SK-N-SH treated with all-trans-retinoic acid at 6 μM for 48 hours (cell line): ENCODE measurements at regions not wholly inside any gene's neighbourhood (a gene's known extent, or its start where the extent isn't known, plus 50 kb on each side); places are given as distances from the start of the nearest gene placed in this dataset.

Source experiments
- ARNTL ChIP-seq: fragments of 450-650 bp; formaldehyde crosslinking; IDR thresholded peaks from 2 replicates; pipeline ENCODE4 v1.5.0; 2020; ENCODE audit warnings: low read depth, mild to moderate bottlenecking, moderate library complexity, borderline replicate concordance
- GLIS3 ChIP-seq: fragments of 250-450 bp; sonication (Bioruptor Pico); IDR thresholded peaks from 2 replicates; pipeline ENCODE4 v1.5.0; 2020; ENCODE audit warnings: mild to moderate bottlenecking, moderate library complexity
- ISL1 ChIP-seq: fragments of 250-450 bp; sonication (Bioruptor Pico); IDR thresholded peaks from 2 replicates; pipeline ENCODE4 v2.1.2; 2022; ENCODE audit warnings: mild to moderate bottlenecking, moderate library complexity
- RARB ChIP-seq: fragments of 250-450 bp; sonication (Bioruptor Pico); IDR thresholded peaks from 2 replicates; pipeline ENCODE4 v1.8.0; 2021; ENCODE audit warnings: mild to moderate bottlenecking, moderate library complexity
- SNAI2 ChIP-seq: fragments of 250-450 bp; sonication (Bioruptor Pico); IDR thresholded peaks from 2 replicates; pipeline ENCODE4 v1.5.0; 2020; ENCODE audit warnings: mild to moderate bottlenecking, moderate library complexity
- ZC3H10 ChIP-seq: fragments of 250-450 bp; sonication (Bioruptor Pico); IDR thresholded peaks from 2 replicates; pipeline ENCODE4 v1.5.1; 2021; ENCODE audit warnings: mild to moderate bottlenecking, moderate library complexity
- ZNF565 ChIP-seq: fragments of 450-650 bp; formaldehyde crosslinking; conservative IDR thresholded peaks from 2 replicates; pipeline ENCODE4 v1.5.0; 2020; ENCODE audit warnings: low read depth, mild to moderate bottlenecking, moderate library complexity
- ZNF70 ChIP-seq: fragments of 450-650 bp; formaldehyde crosslinking; IDR thresholded peaks from 2 replicates; pipeline ENCODE4 v1.5.0; 2020; ENCODE audit warnings: mild to moderate bottlenecking, moderate library complexity
- TF ChIP-seq, protein P1 (sequence below): fragments of 250-450 bp; sonication (Bioruptor Pico); IDR thresholded peaks from 2 replicates; pipeline ENCODE4 v1.8.0; 2020; ENCODE audit warnings: mild to moderate bottlenecking, moderate library complexity, borderline replicate concordance
- TF ChIP-seq, protein P2 (sequence below): fragments of 250-450 bp; sonication (Bioruptor Pico); IDR thresholded peaks from 2 replicates; pipeline ENCODE4 v1.5.1; 2021; ENCODE audit warnings: mild to moderate bottlenecking, moderate library complexity
- TF ChIP-seq, protein P3 (sequence below): fragments of 250-450 bp; sonication (Bioruptor Pico); IDR thresholded peaks from 2 replicates; pipeline ENCODE4 v1.5.1; 2020; ENCODE audit warnings: low read depth, mild to moderate bottlenecking, moderate library complexity
- TF ChIP-seq, protein P4 (sequence below): fragments of 250-450 bp; sonication (Bioruptor Pico); IDR thresholded peaks from 2 replicates; pipeline ENCODE4 v1.5.0; 2020; ENCODE audit warnings: mild to moderate bottlenecking, moderate library complexity
- TF ChIP-seq, protein P5 (sequence below): fragments of 250-450 bp; sonication (Bioruptor Pico); IDR thresholded peaks from 2 replicates; pipeline ENCODE4 v1.8.0; 2021; ENCODE audit warnings: low read depth, mild to moderate bottlenecking, moderate library complexity, borderline replicate concordance

DNA sequence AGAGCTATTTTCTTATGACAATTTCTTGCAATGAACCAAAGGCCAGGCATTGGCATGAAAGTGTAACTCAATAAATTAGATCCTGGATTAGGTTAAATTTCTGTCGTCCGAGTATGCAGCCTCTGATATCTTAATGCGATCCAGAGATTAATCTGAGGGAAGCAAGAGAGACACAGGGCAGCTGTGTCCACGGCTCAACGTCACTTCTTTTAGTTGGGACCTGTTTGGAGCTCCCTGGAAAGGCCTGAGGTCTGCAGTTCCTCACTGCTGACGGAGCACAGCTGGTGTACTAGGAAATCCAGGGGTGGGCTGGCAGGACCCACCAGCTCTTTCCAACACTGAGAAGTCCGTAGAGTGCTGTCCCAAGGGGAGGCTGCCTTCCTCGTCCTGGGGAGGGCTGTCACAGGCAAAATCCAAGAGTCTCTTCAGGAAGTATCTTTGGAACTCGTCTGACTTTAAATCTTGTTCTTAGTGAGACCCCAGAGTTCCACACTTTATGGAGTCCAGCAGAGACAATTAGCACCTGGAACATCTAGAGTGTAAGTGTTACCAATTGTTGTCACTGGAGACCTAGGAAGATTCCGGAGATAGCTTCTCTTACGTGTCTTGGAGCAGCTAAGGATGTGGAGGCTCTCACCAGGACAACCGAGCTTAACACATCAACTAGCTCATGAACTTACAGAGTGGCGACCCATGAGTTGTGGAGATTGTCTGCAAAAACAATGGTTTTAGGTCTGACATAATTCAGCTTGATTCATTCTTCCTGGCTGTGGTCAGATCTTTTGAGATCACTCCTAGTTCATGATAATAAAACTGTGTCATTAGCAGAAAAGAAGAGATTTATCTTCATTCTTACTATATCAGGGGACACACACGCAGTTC lies 173.7 kb downstream of the ACKR3 start:
- no peak for TF ChIP-seq ZNF70 (CRISPR knock-in tag)
- TF ChIP-seq, protein P1, sequence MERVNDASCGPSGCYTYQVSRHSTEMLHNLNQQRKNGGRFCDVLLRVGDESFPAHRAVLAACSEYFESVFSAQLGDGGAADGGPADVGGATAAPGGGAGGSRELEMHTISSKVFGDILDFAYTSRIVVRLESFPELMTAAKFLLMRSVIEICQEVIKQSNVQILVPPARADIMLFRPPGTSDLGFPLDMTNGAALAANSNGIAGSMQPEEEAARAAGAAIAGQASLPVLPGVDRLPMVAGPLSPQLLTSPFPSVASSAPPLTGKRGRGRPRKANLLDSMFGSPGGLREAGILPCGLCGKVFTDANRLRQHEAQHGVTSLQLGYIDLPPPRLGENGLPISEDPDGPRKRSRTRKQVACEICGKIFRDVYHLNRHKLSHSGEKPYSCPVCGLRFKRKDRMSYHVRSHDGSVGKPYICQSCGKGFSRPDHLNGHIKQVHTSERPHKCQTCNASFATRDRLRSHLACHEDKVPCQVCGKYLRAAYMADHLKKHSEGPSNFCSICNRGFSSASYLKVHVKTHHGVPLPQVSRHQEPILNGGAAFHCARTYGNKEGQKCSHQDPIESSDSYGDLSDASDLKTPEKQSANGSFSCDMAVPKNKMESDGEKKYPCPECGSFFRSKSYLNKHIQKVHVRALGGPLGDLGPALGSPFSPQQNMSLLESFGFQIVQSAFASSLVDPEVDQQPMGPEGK (CRISPR knock-in tag), result no peak
- TF ChIP-seq, protein P2, sequence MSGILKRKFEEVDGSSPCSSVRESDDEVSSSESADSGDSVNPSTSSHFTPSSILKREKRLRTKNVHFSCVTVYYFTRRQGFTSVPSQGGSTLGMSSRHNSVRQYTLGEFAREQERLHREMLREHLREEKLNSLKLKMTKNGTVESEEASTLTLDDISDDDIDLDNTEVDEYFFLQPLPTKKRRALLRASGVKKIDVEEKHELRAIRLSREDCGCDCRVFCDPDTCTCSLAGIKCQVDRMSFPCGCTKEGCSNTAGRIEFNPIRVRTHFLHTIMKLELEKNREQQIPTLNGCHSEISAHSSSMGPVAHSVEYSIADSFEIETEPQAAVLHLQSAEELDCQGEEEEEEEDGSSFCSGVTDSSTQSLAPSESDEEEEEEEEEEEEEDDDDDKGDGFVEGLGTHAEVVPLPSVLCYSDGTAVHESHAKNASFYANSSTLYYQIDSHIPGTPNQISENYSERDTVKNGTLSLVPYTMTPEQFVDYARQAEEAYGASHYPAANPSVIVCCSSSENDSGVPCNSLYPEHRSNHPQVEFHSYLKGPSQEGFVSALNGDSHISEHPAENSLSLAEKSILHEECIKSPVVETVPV (CRISPR knock-in tag), result no peak
- TF ChIP-seq, protein P3, sequence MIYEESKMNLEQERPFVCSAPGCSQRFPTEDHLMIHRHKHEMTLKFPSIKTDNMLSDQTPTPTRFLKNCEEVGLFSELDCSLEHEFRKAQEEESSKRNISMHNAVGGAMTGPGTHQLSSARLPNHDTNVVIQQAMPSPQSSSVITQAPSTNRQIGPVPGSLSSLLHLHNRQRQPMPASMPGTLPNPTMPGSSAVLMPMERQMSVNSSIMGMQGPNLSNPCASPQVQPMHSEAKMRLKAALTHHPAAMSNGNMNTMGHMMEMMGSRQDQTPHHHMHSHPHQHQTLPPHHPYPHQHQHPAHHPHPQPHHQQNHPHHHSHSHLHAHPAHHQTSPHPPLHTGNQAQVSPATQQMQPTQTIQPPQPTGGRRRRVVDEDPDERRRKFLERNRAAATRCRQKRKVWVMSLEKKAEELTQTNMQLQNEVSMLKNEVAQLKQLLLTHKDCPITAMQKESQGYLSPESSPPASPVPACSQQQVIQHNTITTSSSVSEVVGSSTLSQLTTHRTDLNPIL (CRISPR knock-in tag), result no peak
- no peak for TF ChIP-seq ZC3H10
- TF ChIP-seq, protein P4, sequence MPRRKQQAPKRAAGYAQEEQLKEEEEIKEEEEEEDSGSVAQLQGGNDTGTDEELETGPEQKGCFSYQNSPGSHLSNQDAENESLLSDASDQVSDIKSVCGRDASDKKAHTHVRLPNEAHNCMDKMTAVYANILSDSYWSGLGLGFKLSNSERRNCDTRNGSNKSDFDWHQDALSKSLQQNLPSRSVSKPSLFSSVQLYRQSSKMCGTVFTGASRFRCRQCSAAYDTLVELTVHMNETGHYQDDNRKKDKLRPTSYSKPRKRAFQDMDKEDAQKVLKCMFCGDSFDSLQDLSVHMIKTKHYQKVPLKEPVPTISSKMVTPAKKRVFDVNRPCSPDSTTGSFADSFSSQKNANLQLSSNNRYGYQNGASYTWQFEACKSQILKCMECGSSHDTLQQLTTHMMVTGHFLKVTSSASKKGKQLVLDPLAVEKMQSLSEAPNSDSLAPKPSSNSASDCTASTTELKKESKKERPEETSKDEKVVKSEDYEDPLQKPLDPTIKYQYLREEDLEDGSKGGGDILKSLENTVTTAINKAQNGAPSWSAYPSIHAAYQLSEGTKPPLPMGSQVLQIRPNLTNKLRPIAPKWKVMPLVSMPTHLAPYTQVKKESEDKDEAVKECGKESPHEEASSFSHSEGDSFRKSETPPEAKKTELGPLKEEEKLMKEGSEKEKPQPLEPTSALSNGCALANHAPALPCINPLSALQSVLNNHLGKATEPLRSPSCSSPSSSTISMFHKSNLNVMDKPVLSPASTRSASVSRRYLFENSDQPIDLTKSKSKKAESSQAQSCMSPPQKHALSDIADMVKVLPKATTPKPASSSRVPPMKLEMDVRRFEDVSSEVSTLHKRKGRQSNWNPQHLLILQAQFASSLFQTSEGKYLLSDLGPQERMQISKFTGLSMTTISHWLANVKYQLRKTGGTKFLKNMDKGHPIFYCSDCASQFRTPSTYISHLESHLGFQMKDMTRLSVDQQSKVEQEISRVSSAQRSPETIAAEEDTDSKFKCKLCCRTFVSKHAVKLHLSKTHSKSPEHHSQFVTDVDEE (CRISPR knock-in tag), result no peak
- TF ChIP-seq SNAI2 (CRISPR knock-in tag), result no peak
- no peak for TF ChIP-seq ARNTL (CRISPR knock-in tag)
- no peak for TF ChIP-seq ZNF565 (CRISPR knock-in tag)
- TF ChIP-seq, protein P5, sequence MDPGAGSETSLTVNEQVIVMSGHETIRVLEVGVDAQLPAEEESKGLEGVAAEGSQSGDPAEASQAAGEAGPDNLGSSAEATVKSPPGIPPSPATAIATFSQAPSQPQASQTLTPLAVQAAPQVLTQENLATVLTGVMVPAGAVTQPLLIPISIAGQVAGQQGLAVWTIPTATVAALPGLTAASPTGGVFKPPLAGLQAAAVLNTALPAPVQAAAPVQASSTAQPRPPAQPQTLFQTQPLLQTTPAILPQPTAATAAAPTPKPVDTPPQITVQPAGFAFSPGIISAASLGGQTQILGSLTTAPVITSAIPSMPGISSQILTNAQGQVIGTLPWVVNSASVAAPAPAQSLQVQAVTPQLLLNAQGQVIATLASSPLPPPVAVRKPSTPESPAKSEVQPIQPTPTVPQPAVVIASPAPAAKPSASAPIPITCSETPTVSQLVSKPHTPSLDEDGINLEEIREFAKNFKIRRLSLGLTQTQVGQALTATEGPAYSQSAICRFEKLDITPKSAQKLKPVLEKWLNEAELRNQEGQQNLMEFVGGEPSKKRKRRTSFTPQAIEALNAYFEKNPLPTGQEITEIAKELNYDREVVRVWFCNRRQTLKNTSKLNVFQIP, result no peak
- TF ChIP-seq ISL1 (CRISPR knock-in tag), result no peak
- no peak for TF ChIP-seq GLIS3 (CRISPR knock-in tag)
- no peak for TF ChIP-seq RARB (CRISPR knock-in tag)
